ENCODE measurements at regions not wholly inside any gene's neighbourhood (a gene's known extent, or its start where the extent isn't known, plus 50 kb on each side); places are given as distances from the start of the nearest gene placed in this dataset.

- no peaks in the 10 kb centered on the region for H3K4me1 ChIP-seq (ENCODE audit: insufficient read depth, low read length)
- peaks cover 2% of the 10 kb centered on the region for H3K27me3 ChIP-seq (ENCODE audit: insufficient read depth, low read length)
- peaks cover 6% of the 10 kb centered on the region for H3K4me1 Mint-ChIP-seq (ENCODE audit: low read depth, unreplicated experiment)
- no peaks in the 10 kb centered on the region for H3K36me3 Mint-ChIP-seq (ENCODE audit: low read depth, unreplicated experiment)
- FAIRE-seq = no peak
- H3K4me3 Mint-ChIP-seq (ENCODE audit: unreplicated experiment) = no peak overlapping the region
- peaks cover 5% of the 10 kb centered on the region for H3K9me3 Mint-ChIP-seq (ENCODE audit: unreplicated experiment)
- no peaks in the 10 kb centered on the region for H3K79me2 ChIP-seq (ENCODE audit: insufficient read depth, low read length)
- no peak overlapping the region for H2AFZ ChIP-seq (ENCODE audit: low read depth, low read length)
- H3K27ac ChIP-seq (ENCODE audit: low read depth, low read length) = no peak overlapping the region
- no peaks in the 10 kb centered on the region for H3K36me3 ChIP-seq (ENCODE audit: insufficient read depth, low read length)
- H3K9me3 ChIP-seq (ENCODE audit: insufficient read depth, low read depth, low read length) = no peaks in the 10 kb centered on the region
- H3K9ac ChIP-seq (ENCODE audit: low read length) = no peak overlapping the region
- DNase-seq (ENCODE audit: low read depth) = no peak
- H3K27ac Mint-ChIP-seq (ENCODE audit: unreplicated experiment) = no peak overlapping the region
- H3K4me2 ChIP-seq (ENCODE audit: low read length) = no peak overlapping the region
- no peak overlapping the region for H3K4me3 ChIP-seq (ENCODE audit: insufficient read depth, low read depth, low read length)
- no peaks in the 10 kb centered on the region for H4K20me1 ChIP-seq (ENCODE audit: insufficient read depth, low read length)
- H3K27me3 Mint-ChIP-seq (ENCODE audit: low read depth, unreplicated experiment) = peaks cover 36% of the 10 kb centered on the region
- TF ChIP-seq CTCF (IDR thresholded peaks at IDR 0.05; ENCODE audit: insufficient read depth, low read depth, low read length) = no peak
- no peak for TF ChIP-seq EZH2 (IDR thresholded peaks at IDR 0.05; ENCODE audit: insufficient read depth, low read length)
These were observed 176.1 kb upstream of the TNP1 start for GRCh38 chr2:217035967-217036366.

- H4K20me1 ChIP-seq (ENCODE audit: insufficient read depth, low read length) = no peaks in the 10 kb centered on the region
- H3K27me3 ChIP-seq (ENCODE audit: insufficient read depth, low read length) = no peaks in the 10 kb centered on the region
- H2AFZ ChIP-seq (ENCODE audit: low read depth, low read length) = no peak overlapping the region
- H3K4me2 ChIP-seq (ENCODE audit: low read length) = no peak overlapping the region
- TF ChIP-seq CTCF (IDR thresholded peaks at IDR 0.05; ENCODE audit: insufficient read depth, low read depth, low read length) (no peak), EZH2 (IDR thresholded peaks at IDR 0.05; ENCODE audit: insufficient read depth, low read length) (no peak)
- no peak for DNase-seq (ENCODE audit: low read depth)
- no peaks in the 10 kb centered on the region for H3K4me1 ChIP-seq (ENCODE audit: insufficient read depth, low read length)
- no peaks in the 10 kb centered on the region for H3K79me2 ChIP-seq (ENCODE audit: insufficient read depth, low read length)
- H3K4me1 Mint-ChIP-seq (ENCODE audit: low read depth, unreplicated experiment) = peaks cover 6% of the 10 kb centered on the region
- H3K27ac ChIP-seq (ENCODE audit: low read depth, low read length) = no peak overlapping the region
- H3K9me3 ChIP-seq (ENCODE audit: insufficient read depth, low read depth, low read length) = no peaks in the 10 kb centered on the region
- no peak overlapping the region for H3K4me3 ChIP-seq (ENCODE audit: insufficient read depth, low read depth, low read length)
- H3K36me3 Mint-ChIP-seq (ENCODE audit: low read depth, unreplicated experiment) = no peaks in the 10 kb centered on the region
- peaks cover 9% of the 10 kb centered on the region for H3K9me3 Mint-ChIP-seq (ENCODE audit: unreplicated experiment)
- H3K36me3 ChIP-seq (ENCODE audit: insufficient read depth, low read length) = no peaks in the 10 kb centered on the region
- H3K27me3 Mint-ChIP-seq (ENCODE audit: low read depth, unreplicated experiment) = peaks cover 59% of the 10 kb centered on the region
- H3K9ac ChIP-seq (ENCODE audit: low read length) = no peak overlapping the region
- no peak for FAIRE-seq
- H3K4me3 Mint-ChIP-seq (ENCODE audit: unreplicated experiment) = no peak overlapping the region
- no peak overlapping the region for H3K27ac Mint-ChIP-seq (ENCODE audit: unreplicated experiment)
These were observed 173.3 kb upstream of the TNP1 start for GRCh38 chr2:217033186-217033585.

- H3K4me1 Mint-ChIP-seq (ENCODE audit: low read depth, unreplicated experiment) = peaks cover 15% of the 10 kb centered on the region
- H3K4me2 ChIP-seq (ENCODE audit: low read length) = no peak overlapping the region
- H3K9me3 Mint-ChIP-seq (ENCODE audit: unreplicated experiment) = peaks cover 11% of the 10 kb centered on the region
- H3K36me3 Mint-ChIP-seq (ENCODE audit: low read depth, unreplicated experiment) = no peaks in the 10 kb centered on the region
- H3K27me3 Mint-ChIP-seq (ENCODE audit: low read depth, unreplicated experiment) = peaks cover 59% of the 10 kb centered on the region
- no peaks in the 10 kb centered on the region for H3K9me3 ChIP-seq (ENCODE audit: insufficient read depth, low read depth, low read length)
- H2AFZ ChIP-seq (ENCODE audit: low read depth, low read length) = no peak overlapping the region
- DNase-seq (ENCODE audit: low read depth) = no peak
- H3K79me2 ChIP-seq (ENCODE audit: insufficient read depth, low read length) = no peaks in the 10 kb centered on the region
- H4K20me1 ChIP-seq (ENCODE audit: insufficient read depth, low read length) = no peaks in the 10 kb centered on the region
- H3K27ac Mint-ChIP-seq (ENCODE audit: unreplicated experiment) = no peak overlapping the region
- no peak overlapping the region for H3K4me3 ChIP-seq (ENCODE audit: insufficient read depth, low read depth, low read length)
- H3K36me3 ChIP-seq (ENCODE audit: insufficient read depth, low read length) = no peaks in the 10 kb centered on the region
- H3K27me3 ChIP-seq (ENCODE audit: insufficient read depth, low read length) = no peaks in the 10 kb centered on the region
- no peaks in the 10 kb centered on the region for H3K4me1 ChIP-seq (ENCODE audit: insufficient read depth, low read length)
- no peak overlapping the region for H3K4me3 Mint-ChIP-seq (ENCODE audit: unreplicated experiment)
- TF ChIP-seq EZH2 (IDR thresholded peaks at IDR 0.05; ENCODE audit: insufficient read depth, low read length) = no peak
- no peak overlapping the region for H3K27ac ChIP-seq (ENCODE audit: low read depth, low read length)
- H3K9ac ChIP-seq (ENCODE audit: low read length) = no peak overlapping the region
- FAIRE-seq = no peak
These were observed 171.6 kb upstream of the TNP1 start for GRCh38 chr2:217031445-217031844.
